Stimulated activated CD8-positive, alpha-beta memory T cell treated with anti-CD3 and anti-CD28 coated beads, Interleukin-4, amount 100 ng/mL, for 24 hours (primary cell): ENCODE measurements at regions not wholly inside any gene's neighbourhood (a gene's known extent, or its start where the extent isn't known, plus 50 kb on each side); places are given as distances from the start of the nearest gene placed in this dataset.

Experiments
- DNase-seq: peaks from one replicate; pipeline ENCODE4 v3.0.0-alpha.2; 2020; ENCODE audit warnings: low read depth

DNA sequence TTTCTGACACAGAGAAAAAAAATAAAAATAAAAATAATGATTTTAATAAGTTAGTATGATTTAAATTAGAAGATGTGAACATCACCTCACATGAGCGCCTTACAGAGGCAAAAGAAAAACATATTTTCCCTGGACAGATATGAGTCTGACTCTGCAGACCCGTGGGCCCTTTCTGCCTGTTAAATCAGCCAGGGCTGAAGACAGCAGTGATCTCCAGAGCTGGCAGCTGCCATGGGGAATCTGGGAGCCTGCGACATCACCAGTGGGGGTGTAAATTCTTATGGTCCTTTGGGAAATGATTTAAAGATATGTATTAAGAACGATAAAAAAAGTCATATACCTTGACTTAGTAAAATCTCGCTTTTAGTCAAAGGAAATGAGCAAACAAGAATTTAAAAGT, 65.7 kb upstream of the FOXF1 start:
- no peak for DNase-seq

DNA sequence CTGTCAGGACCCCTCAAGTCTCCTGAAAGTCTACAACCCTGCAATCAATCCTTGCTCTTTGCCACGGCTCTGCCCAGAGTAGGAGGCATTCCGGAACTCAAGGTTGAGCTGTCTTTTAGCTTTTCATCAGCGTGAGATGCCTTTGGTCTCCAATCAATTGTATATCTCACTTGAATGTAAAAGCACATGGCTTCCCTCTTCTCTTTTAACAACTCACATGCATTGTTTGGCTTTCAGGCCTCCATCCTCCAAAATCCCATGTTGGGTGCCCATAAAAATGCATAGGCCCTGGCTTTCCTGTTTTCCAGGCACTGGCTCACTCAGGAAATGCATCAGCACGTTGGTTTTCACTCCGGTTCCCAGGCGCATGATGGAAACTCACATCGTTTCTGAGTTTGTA, 64.0 kb upstream of the FOXF1 start:
- no peak for DNase-seq

DNA sequence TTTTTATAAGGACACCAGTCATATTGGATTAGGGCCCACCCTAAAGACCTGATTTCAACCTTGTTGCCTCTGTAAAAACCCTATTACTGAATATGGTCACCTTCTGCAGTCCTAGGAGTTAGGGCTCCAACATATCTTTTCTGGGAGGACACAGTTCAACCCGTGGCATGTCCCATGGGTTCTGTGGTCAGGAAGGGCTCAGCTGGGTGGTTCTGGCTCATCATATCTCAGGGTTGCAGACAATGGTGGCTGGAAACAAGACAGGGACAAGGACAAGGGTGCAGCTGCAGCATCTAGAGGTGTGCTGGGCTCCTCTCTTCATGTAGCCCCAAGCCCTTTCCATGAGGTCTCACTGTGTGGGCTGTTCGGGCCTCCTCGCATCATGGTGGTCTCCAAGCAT, 63.1 kb upstream of the FOXF1 start:
- no peak for DNase-seq

DNA sequence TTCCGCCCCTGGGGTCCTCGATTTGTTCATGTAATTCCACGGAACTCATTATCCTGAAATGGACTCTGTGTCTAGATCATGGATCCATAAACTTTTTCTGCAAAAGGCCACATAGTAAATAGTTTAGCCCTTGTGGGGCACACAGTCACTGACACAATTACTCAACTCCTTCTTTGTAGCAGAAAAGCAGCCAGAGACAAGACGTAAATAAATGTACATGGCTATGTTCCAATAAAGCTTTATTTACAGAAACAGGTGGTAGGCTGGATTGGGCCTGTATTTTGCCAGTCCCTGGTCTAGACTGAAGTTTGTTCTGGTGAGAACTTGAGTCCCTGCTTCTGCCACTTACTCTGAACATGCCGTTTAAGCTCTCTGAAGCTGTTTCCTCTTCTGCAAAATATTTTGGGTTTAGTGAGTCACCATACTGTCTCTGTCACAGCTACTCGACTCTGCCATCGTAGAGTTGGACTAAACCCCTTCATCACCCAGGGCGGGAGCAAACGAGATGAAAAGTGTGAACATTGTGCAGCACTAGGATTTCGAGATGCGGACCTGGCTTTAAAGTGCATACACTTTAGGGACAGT, 61.9 kb upstream of the FOXF1 start:
- DNase-seq: no peak

DNA sequence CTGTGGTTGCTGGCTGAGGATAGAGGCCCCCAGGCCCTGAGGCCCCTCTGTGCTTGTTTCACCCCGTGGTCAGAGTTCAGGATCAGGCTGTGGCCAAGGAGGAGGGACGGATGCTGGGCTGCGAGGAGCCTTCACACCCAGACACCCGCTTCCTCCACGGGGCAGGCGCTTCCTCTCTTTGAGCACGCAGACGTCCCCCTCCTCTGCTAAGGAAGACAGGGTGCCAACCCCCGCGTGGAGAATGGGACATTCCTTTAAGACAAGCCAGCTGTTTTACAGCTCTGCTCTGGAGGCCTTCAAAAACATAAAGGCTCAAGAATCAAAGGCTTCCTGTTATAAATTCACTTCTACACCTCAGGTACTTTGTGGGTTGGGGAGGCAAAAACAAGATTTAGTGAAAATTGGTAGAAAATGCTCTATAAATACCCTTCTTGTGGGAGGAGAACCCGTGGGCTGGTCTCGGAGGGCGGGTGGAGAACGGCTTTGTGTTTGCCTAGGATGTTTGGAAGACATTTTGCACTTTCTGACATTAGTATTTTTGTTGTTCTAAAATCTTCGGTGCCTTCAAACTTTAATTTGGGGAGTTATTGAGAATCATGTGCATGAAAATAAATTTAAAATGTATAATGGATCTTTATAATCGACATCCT, 60.8 kb upstream of the FOXF1 start:
- DNase-seq: no peak

DNA sequence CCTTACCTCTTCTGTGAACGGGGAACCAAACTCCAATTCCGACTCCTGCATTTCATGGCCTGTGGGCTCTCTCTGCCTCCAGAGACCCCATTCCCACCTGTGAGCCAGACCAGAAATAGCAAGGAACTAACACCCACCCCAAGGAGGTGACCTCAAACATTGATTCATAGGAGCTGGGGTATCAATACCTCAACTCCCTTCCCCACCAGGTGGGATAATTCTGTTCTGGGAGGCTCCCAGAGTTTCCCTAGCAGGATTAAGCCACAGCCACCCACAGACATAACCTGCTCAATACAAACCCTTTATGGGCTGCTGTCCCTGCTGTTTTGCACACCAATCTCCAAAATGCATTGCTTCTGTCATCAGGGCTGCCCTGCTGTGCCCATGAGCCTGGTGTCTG, 59.6 kb upstream of the FOXF1 start:
- DNase-seq: no peak

DNA sequence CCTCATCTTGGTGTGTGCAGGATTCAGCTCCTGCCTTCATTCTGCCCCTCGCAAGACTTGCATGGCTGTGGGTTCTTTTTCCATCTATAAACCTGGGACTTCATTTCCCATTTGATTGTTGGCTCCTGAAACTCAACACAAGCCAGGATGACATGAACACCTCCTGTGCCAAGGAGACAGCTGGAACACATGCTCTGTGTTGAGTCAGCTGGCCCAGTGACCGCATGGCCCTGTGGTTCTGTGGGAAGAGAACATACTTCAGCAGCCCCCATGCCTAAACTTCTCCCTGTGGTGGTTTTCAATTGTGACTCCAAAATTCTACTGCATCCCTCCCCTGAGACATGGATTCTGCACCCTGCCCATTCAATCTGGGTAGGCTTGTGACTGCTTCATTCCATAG, 57.9 kb upstream of the FOXF1 start:
- no peak for DNase-seq

DNA sequence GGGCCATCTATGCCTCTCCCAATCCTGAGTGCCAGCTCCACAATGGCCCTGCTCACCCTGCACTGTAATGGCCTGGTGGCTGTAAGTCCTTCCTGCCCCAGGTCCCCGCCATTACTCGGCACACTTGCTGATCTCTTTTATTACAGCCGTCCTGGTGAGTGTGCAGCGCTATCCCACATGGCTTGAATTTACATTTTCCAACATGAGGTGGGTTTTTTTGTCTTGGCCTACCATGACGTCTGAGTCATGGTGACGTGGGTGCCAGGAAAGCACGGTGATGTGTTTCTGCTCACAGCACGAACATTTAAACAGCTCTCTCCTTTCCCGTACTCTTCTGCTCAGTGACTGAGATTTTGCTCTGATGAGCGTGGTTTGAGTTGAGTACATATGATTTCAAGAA, 55.2 kb upstream of the FOXF1 start:
- no peak for DNase-seq

DNA sequence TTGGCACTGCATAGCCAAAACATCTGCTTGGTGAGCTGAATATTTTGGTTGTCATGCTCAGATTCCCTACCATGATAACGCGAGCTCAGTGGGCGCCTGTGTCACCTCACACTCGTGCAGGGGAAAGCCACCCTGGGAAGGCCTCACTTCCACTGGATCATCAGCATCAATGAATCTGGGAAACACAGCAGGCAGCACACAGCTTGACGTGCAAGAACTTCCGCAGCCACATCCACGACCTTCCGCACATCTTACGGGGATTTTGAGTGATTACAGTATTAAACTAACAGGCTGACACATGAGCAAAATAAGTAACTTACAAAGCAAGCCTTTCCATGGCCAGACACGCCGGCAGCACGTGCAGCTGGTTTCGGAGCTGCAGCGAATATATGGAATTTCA, 54.7 kb upstream of the FOXF1 start:
- DNase-seq: no peak

DNA sequence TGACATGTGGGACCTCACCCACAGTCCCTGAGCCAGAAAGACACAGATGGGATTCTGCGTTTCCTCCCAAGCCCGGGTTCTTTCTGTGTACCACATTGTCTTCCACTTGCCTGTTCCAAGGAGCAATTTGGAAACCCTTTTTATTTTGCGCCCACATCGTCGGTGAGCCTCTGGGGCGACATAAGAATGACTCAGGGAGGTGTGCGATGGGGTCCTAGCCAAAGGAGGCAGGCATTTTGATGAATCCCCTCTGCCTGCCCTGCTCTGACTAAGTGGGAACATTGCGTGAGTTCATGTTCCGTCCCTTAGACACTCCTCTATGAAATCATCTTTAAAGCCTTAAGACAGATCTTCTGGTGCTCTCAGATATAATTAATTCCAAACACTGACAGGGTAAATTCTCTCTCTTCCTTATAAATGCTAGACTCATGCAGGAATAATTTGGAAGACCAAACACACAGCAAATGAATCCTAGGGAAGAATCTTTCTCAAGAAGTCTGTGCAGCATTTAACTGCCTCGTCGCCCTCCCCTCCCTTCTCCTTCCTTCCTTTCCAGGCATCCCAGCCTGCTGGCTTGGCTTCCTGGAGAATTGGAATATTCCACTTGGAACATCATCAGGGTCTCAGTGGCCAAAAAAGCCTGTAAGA, 52.7 kb upstream of the FOXF1 start:
- DNase-seq: no peak

DNA sequence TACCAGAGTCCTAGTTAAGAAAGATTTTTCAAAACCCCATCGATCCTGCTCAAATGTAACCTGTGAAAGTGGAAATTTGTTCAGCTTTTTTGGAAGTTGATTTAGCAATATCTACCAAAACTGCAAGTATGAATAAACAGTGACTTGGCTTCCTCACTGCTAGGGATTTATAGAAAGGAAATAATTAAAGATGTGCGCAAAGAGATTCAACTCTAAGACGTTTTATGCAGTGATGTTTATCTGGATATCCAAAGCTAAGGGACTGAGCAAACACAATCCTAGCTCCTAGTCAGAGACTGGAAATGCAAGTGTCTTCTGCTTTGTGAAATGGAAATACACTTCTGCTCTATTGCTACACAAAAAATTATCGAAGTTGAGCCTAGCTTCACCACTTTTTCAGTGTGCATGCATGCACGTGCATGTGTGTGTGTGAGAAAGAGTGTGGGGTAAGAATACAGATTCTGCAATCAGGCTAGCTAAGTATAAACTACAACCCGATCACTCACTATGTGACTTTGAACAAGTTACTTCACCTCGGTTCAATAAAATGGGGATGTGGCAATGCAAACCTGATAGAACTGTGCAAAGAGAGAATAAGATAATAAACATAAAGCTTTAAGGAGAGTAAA, 52.1 kb upstream of the FOXF1 start:
- DNase-seq: no peak

DNA sequence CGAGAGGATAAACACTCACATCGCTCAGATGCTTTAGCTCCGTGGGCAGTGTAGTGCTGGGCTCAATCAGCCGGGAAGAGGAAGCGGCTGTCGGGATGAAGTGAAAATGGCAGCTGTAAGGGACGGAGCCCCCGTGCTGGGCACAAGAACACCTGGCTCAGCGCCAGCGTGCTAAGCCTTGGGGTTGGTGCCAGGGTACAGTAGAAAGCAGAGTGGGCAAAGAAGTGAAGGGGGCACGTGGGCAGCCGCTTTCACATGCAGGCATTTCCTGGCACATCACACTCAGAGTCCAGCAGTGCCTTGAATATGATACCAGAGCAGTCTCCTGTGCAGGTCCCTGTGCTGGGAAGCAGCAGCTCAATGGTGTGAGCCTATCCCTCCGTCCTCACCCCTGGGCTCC, 51.1 kb upstream of the FOXF1 start:
- no peak for DNase-seq
